ENCODE measurements at regions not wholly inside any gene's neighbourhood (a gene's known extent, or its start where the extent isn't known, plus 50 kb on each side); places are given as distances from the start of the nearest gene placed in this dataset.

- TF ChIP-seq TCF7L2 (IDR thresholded peaks at IDR 0.05; ENCODE audit: low read depth, low read length), result no peak
Observed at GRCh38 chr3:72290859-72291638, 506.1 kb upstream of the PROK2 start (continued).

- ChIA-PET CTCF (no interaction called here), POLR2A (interaction anchor here (0.5 kb wide), 1 partner anchor 404 kb away, joined by 3 read pairs; no protein-coding TSS in a partner anchor)
- in situ Hi-C loops (cut with HindIII; ENCODE audit: low pct_unique_long_range_greater_than_20kb, low sequenced_read_pairs), result no loop called here
- DNase-seq (ENCODE audit: low read depth, low spot score), result no peak
- no peaks in the 10 kb centered on the region for H3K4me1 ChIP-seq (ENCODE audit: control insufficient read depth, insufficient read depth, low read length)
- no peaks in the 10 kb centered on the region for H3K36me3 ChIP-seq (ENCODE audit: control insufficient read depth, insufficient read depth, low read length)
- ATAC-seq, result no peak
- H3K27me3 ChIP-seq (ENCODE audit: control insufficient read depth, insufficient read depth, low read length), result no peaks in the 10 kb centered on the region
- intact Hi-C loops (cut with micrococcal nuclease; ENCODE audit: unreplicated experiment), result no loop called here
- no peak for TF ChIP-seq SIN3A (IDR thresholded peaks at IDR 0.05; ENCODE audit: borderline replicate concordance, insufficient read depth, low read depth, low read length)
- TF ChIP-seq TCF7L2 (IDR thresholded peaks at IDR 0.05; ENCODE audit: low read depth, low read length), result no peak
- TF ChIP-seq REST (IDR thresholded peaks at IDR 0.05; ENCODE audit: insufficient read depth in 1 of 2, low read depth in 2 of 2, low read length in 1 of 2), result no peak
- no peak for TF ChIP-seq CTCF (IDR thresholded peaks at IDR 0.05)
- no peak for TF ChIP-seq POLR2AphosphoS5 (IDR thresholded peaks at IDR 0.05; ENCODE audit: low read depth, low read length)
- H3K27ac ChIP-seq (ENCODE audit: low read length), result no peak overlapping the region
- no peak overlapping the region for H3K4me3 ChIP-seq (ENCODE audit: low read depth in 2 of 2, low read length in 2 of 2)
- BruUV-seq (replicated peaks), result no TSS peak
- no peaks in the 10 kb centered on the region for H3K9me3 ChIP-seq (ENCODE audit: control insufficient read depth, insufficient read depth, low read depth, low read length)
Observed at GRCh38 chr3:72289692-72290071, 504.7 kb upstream of the PROK2 start.

- Histone ChIP-seq H3K36me3 (ENCODE audit: control insufficient read depth, insufficient read depth, low read length) (no peaks in the 10 kb centered on the region), H3K4me1 (ENCODE audit: control insufficient read depth, insufficient read depth, low read length) (no peaks in the 10 kb centered on the region), H3K27ac (ENCODE audit: low read length) (no peak overlapping the region), H3K4me3 (ENCODE audit: low read depth in 2 of 2, low read length in 2 of 2) (no peak overlapping the region), H3K27me3 (ENCODE audit: control insufficient read depth, insufficient read depth, low read length) (no peaks in the 10 kb centered on the region), H3K9me3 (ENCODE audit: control insufficient read depth, insufficient read depth, low read depth, low read length) (no peaks in the 10 kb centered on the region)
- intact Hi-C loops (cut with micrococcal nuclease; ENCODE audit: unreplicated experiment) (no loop called here), in situ Hi-C loops (cut with HindIII; ENCODE audit: low pct_unique_long_range_greater_than_20kb, low sequenced_read_pairs) (no loop called here)
- CTCF ChIA-PET, result no interaction called here
- DNase-seq (ENCODE audit: low read depth, low spot score) (no peak), ATAC-seq (no peak)
- no TSS peak for BruUV-seq (replicated peaks)
- TF ChIP-seq CTCF (IDR thresholded peaks at IDR 0.05), result no peak
- POLR2A ChIA-PET, result interaction anchor here (0.5 kb wide), 1 partner anchor 405 kb away, joined by 3 read pairs; no protein-coding TSS in a partner anchor
Observed at GRCh38 chr3:72288955-72289691, 504.2 kb upstream of the PROK2 start.
